NCI-H1092 treated with DMSO at 0.1 percent for 48 hours (cell line): ENCODE measurements at regions not wholly inside any gene's neighbourhood (a gene's known extent, or its start where the extent isn't known, plus 50 kb on each side); places are given as distances from the start of the nearest gene placed in this dataset.

ENCODE experiments used
- DNase-seq: peaks from one replicate; lab custom pipeline; 2025; lab: John Stamatoyannopoulos, UW

DNA sequence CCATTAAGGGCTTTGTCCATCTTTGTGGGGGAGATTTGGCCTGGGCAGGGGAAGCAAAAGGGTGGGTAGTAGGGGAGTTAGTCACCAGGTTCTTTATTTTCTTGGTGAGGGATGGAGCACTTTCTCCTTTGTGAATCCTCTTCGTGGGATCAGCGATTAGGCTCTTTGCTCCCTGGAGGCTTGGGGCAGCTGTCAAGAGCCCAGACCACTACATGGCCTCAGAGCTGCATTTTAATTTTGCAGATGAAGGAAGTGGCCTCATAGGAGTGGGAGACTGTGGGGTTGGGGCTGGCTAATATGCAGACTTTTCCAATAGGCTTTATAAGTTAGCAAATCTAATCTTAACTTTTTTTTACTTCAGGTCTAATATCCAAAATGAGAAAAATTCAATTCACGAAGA lies 168.1 kb upstream of the DEFB112 start:
- no peak for DNase-seq

DNA sequence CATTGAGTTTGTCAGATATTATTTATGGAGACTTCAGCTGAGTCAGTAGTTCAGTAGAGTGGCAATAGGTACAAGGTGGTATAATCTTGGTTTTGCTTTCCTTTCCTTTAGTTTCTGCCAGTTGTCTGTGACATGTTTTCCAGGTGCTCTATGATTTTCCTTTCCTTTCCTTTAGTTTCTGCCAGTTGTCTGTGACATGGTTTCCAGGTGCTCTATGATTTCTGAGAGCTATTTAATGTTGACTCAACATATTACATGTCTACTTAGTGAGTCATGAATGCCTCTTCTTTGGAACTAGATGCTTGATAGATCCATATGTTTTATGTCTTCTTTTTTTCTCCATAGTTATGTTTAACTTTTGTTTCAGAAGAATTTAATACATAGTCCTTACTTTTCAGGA lies 186.4 kb upstream of the DEFB112 start:
- DNase-seq: no peak

- no peak for DNase-seq
Observed at GRCh38 chr6:50239853-50240252, 190.1 kb upstream of the DEFB112 start.

GRCh38 chr6:50240986-50241385 lies 191.3 kb upstream of the DEFB112 start:
- DNase-seq: no peak

DNA sequence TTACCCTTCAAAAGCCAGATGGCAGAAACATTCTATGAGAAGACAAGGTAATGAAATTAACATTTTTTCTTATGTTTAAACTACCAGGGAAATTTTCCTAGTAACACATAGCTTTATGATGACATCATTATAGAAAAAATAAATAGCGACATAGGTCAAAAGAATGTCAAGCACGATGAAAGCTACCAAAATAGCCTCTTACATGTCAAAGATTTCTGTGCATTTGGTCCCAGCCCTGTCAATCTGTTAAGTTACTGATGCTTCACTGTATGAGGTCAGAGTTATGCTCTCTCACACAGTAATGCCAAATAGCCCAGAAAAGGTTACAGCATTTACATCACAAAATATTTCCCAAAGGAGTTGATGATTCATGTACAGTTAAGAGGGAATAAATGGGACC lies 199.8 kb upstream of the DEFB112 start:
- no peak for DNase-seq

- DNase-seq: no peak
Observed at GRCh38 chr6:50257322-50257721, 207.6 kb upstream of the DEFB112 start.

- DNase-seq: no peak
Observed at GRCh38 chr6:50259903-50260302, 210.2 kb upstream of the DEFB112 start.

GRCh38 chr6:50264995-50265571 lies 215.4 kb upstream of the DEFB112 start:
- no peak for DNase-seq

GRCh38 chr6:50270415-50270814 lies 220.7 kb upstream of the DEFB112 start:
- DNase-seq: no peak

DNA sequence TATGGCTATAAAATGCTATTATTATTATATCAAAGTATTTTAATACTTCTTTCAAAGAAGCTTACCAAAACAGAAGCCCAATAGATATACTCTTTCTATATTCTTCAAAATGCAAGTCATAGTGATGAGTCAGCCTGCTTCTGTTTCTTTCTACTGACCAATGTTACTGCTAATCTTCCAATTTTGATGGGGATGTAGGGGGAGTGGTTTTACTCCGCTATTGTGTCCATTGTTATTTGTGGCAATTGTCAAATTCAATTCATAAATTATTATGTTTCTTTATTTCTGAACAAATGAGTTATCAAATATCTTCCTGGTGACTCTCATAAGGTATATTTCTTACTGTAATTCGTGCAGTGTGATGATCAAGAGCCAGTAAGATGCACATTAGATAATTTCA lies 221.5 kb upstream of the DEFB112 start:
- no peak for DNase-seq

- DNase-seq: no peak
Observed at GRCh38 chr6:50271817-50272216, 222.1 kb upstream of the DEFB112 start.

DNA sequence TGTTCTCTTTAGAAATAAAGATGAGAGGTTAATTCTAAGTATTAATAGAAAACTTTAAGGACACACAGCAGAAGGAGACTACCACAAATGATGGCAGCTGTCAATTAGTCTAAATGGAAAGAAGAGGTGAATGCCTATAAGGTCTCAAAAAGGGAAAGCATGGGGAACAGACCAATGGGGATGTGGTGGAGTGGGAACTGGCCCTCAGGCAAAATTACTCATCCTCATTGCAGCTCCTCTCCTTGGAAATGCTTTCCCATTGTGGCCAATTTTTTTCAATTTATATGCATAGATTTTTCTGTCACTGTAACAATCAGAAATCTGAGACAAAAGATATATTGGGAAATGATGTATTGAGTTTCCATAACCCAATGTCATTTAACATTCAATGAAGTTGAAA lies 222.9 kb upstream of the DEFB112 start:
- no peak for DNase-seq

- DNase-seq: no peak
Observed at GRCh38 chr6:50276771-50277261, 227.1 kb upstream of the DEFB112 start.

DNA sequence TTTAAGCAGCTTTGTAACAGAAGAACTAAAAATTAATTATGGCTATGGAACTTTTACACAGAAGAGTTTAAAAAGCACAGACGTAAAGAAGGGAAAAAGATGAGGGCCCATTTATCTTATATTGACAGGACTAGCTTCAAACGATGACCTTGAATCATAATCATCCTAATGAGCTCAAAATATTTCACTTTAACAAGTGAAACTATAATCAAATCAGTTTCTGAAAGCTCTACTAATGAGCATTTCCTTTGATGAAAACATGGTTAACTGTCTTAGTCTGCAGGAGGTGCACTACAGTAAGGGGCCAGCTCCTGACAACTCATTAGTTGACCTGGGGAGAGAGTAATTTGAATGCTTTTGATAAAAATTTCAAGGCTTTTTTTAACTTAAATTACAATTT lies 228.0 kb upstream of the DEFB112 start:
- DNase-seq: no peak

GRCh38 chr6:50278663-50279062 lies 228.9 kb upstream of the DEFB112 start:
- no peak for DNase-seq

DNA sequence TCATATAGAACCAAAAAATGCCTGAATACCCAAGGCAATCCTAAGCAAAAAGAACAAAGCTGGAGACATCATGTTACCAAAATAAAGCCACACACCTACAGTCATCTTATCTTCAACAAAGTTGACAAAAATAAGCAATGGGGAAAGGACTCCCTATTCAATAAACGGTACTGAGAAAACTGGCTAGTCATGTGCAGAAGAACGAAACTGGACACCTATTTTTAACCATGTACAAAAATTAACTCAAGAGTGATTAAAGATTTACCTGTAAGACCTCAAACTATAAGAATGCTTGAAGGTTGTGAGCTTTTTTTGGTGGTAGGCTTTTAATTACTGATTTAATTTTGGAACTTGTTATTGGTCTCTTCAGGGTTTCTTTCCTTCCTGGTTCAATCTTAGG lies 236.0 kb upstream of the DEFB112 start:
- no peak for DNase-seq

- no peak for DNase-seq
Observed at GRCh38 chr6:50288241-50288640, 238.5 kb upstream of the DEFB112 start.

DNA sequence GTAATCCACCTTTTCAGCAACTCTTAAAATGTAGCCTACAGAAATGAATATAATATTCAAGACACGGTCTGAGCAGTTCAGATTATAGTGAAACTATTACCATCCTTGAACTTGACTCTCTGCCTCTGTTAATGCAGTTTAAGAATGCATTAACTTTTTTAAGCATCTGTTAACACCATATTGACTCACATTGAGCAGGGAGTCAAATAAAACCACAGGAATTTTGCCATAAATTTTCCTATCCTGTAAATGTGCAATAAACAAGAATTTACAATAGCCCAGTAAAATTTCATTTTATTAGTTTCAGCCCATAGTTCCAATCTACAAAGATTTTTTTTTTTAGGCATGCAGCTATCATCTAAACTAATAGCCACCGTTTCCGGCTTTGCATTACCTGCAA lies 239.2 kb upstream of the DEFB112 start:
- DNase-seq: no peak

GRCh38 chr6:50289366-50289765 lies 239.6 kb upstream of the DEFB112 start:
- DNase-seq: no peak

DNA sequence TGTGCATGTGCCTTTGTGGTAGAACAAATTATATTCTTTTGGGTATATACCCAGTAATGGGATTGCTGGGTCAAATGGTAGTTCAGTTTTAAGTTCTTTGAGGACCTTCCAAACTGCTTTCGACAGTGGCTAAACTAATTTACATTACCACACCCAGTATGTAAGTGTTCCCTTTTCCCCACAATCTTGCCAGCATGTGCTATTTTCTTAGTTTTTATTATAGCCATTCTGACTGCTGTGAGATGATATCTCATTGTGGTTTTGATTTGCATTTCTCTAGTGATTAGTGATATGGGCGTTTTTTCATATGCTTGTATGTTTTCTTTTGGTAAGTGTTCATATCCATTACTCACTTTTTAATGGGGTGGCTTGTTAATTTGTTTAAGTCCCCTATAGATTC lies 251.6 kb upstream of the DEFB112 start:
- DNase-seq: no peak

DNA sequence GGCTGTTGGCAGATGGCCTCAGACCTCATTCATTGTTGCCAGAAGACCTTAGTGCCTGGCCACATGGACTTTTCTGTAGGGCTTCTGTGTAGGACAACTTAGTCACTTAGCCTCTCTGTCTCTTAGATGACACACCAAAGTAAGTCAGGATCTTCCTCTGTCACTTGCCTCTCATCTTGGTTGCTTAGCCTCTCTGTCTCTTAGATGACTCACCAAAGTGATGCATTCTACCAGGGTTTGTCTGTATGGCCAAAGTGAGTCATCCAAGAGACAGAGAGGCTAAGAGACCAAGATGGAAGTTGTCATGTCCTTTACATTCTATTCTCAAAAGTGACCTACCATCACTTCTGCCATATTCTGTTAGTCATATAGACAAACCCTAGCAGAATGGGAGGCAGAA lies 255.9 kb upstream of the DEFB112 start:
- no peak for DNase-seq

DNA sequence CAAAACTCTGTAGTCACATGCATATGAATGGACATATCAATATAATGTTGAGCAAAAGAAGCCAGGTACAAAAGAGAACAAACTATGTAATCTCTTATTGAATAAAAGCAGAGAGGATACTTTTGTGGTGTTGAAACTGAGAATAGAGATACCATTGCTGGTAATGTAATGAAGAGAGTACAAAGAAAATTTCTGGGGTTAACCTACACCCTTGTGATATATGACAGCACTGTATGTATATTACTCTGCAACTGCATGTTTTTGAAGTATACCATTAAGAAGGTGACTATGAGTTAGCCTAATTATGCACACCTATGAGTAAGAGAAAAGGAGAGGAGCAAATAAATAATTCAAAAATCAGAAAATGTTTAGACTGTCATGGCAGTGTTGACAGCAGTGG lies 268.8 kb upstream of the DEFB112 start:
- DNase-seq: no peak

DNA sequence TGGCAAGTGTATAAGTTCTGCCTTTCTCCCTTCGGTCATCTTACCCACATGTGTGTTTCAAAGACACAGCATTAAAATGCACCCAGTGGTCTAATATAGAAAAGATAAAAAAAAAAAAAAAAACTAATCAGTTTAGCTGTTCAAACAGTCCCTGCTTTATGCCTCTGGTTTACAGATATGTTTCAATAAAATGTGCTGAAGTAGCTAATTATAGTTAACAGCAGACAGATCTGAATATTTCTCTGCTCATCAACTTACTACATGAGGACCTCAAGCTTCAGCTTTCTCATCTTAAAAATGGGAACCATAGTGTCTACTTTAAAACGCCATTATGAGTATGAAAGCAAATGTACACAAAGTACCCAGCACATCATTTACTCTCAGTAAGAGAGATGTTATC lies 280.6 kb upstream of the DEFB112 start:
- DNase-seq: no peak

DNA sequence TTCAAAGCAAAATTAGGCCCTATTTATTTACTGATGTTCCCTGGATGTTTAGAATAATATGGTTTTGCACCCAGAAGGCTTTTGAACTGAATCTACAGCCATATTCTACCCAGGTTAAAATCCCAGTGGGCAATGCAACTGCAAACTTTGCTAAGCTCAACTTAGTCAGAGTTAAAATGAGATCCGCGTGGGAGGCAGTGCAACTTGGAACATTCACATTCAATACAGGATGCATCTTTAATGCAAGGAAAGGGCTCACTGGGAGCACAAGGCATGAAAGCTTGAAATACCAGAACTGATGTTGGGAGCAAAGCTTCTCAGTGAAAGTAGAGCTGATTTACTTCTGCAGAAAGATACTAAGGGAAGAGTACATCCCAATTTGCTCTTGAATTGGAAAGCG lies 281.2 kb upstream of the DEFB112 start:
- no peak for DNase-seq

- no peak for DNase-seq
Observed at GRCh38 chr6:50333696-50334095, 284.0 kb upstream of the DEFB112 start.
